Activated naive CD4-positive, alpha-beta T cell treated with anti-CD3 and anti-CD28 coated beads for 36 hours (primary cell): ENCODE measurements at regions not wholly inside any gene's neighbourhood (a gene's known extent, or its start where the extent isn't known, plus 50 kb on each side); places are given as distances from the start of the nearest gene placed in this dataset.

Source experiments
- CTCF ChIA-PET: fragments of 350-600 bp; sonication (Branson Sonifier 250); formaldehyde crosslinking; loops from one replicate; lab custom pipeline; 2021; ENCODE audit warnings: antibody characterized with exemption; lab: Charles Lee
- DNase-seq: peaks from one replicate; pipeline ENCODE4 v3.0.0-alpha.2; 2020
- H3K27ac Mint-ChIP-seq: one replicate; pipeline ENCODE4 v1.8.0; 2021; ENCODE audit warnings: mild to moderate bottlenecking, mixed read lengths
- H3K27me3 Mint-ChIP-seq: one replicate; pipeline ENCODE4 v1.8.0; 2021; ENCODE audit warnings: low read depth, mixed read lengths
- H3K36me3 Mint-ChIP-seq: one replicate; pipeline ENCODE4 v1.8.0; 2021; ENCODE audit warnings: low read depth, mixed read lengths
- H3K4me1 Mint-ChIP-seq: one replicate; pipeline ENCODE4 v1.8.0; 2021; ENCODE audit warnings: low read depth, mixed read lengths
- H3K4me3 Mint-ChIP-seq: one replicate; pipeline ENCODE4 v1.8.0; 2021; ENCODE audit warnings: mild to moderate bottlenecking, moderate library complexity, mixed read lengths
- H3K9me3 Mint-ChIP-seq: one replicate; pipeline ENCODE4 v1.8.0; 2021; ENCODE audit warnings: mixed read lengths
- intact Hi-C: fragments of 100-400 bp; cut with micrococcal nuclease; formaldehyde crosslinking; loops from one replicate; pipeline ENCODE4 v1.15.1; 2023

DNA sequence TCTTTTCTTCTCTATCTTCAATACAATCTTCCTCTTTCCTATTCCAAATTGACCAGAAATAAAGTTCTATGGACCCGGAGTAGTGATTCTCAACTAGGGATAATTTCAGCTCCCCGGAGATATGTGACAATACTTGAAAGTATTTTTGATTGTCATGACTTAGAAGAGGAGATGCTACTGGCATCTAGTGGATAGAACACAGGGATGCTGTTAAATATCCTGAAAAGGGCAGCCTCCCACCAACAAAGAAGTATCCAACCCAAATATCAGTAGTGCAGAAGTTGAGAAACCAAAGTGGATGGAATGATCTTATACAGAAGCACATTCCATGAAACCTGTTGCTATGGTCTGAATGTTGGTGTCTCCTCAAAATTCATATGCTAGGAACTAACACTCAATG is 65.7 kb upstream of the NDST3 start:
- H3K4me3 Mint-ChIP-seq, result no peak overlapping the region
- H3K36me3 Mint-ChIP-seq, result no peaks in the 10 kb centered on the region
- H3K27ac Mint-ChIP-seq, result no peak overlapping the region
- intact Hi-C loops, result no loop called here
- DNase-seq, result no peak
- H3K9me3 Mint-ChIP-seq, result no peaks in the 10 kb centered on the region
- H3K27me3 Mint-ChIP-seq, result no peaks in the 10 kb centered on the region
- no peaks in the 10 kb centered on the region for H3K4me1 Mint-ChIP-seq
- CTCF ChIA-PET, result no interaction called here

DNA sequence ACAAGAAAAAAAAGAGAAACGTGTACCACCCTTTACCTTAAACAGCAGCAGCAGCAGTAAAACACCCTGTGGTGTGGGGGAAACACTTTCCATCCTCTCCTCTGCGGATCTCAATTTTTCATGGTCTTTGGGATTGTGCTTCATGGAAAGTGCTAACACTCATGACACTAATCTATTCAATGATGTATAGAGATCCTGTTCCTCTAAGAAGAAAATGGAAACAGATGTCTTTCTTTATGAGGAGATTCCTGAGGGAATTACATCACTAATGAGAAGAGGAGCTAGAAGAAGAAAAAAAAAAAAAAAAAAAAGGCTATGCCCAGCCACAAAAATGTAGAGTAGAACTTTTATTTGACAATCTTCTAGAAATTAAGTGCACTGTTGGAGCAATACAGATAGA is 62.9 kb upstream of the NDST3 start:
- no peak overlapping the region for H3K4me3 Mint-ChIP-seq
- H3K4me1 Mint-ChIP-seq, result no peaks in the 10 kb centered on the region
- intact Hi-C loops, result no loop called here
- no peak for DNase-seq
- H3K27me3 Mint-ChIP-seq, result no peaks in the 10 kb centered on the region
- CTCF ChIA-PET, result no interaction called here
- H3K9me3 Mint-ChIP-seq, result no peaks in the 10 kb centered on the region
- no peaks in the 10 kb centered on the region for H3K36me3 Mint-ChIP-seq
- H3K27ac Mint-ChIP-seq, result no peak overlapping the region

DNA sequence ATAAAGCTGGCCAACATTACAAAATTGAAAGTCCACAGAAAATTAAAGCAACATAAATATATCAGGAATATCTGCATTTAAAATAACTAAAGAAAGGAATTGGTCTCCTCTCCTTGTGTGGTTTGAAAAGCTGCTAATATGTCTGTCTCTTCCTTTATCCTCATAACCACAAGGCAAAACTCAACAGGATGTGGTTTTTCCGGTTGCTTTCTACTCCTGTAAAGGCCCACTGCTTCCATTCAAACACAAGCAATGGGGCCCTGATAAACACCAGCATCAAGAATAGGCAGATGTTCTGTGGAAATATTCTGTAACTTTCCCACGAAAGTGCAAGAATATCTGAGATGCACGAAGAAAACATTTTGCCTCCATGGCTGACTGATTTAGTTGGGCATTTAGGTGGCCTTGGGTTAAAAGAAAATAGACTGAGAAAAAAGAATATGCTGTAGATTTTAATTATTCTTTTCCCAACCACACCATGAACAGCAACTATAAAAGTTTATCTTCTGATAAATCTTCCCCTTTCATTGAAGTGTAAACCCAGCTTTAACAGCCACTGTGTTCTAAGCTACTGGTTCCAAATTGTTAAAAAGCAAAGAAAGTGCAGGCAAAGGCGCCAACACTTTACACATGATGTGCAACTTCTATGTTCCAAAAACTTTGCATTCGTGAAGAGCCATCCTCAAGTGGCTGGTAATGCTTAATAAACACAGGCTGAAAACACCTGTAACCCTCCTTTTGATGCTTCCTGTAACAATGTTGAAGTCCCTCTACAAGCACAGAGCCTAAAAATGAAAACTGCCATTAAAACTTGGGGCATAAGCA is 50.5 kb upstream of the NDST3 start:
- CTCF ChIA-PET, result interaction anchor here (1.0 kb wide), 1 partner anchor 11 kb away, joined by 3 read pairs; no protein-coding TSS in a partner anchor
- intact Hi-C loops, result no loop called here
- Mint-ChIP-seq H3K27ac (no peak overlapping the region), H3K4me3 (no peak overlapping the region), H3K36me3 (no peaks in the 10 kb centered on the region), H3K4me1 (no peaks in the 10 kb centered on the region), H3K27me3 (no peaks in the 10 kb centered on the region), H3K9me3 (no peaks in the 10 kb centered on the region)
- DNase-seq, result no peak

DNA sequence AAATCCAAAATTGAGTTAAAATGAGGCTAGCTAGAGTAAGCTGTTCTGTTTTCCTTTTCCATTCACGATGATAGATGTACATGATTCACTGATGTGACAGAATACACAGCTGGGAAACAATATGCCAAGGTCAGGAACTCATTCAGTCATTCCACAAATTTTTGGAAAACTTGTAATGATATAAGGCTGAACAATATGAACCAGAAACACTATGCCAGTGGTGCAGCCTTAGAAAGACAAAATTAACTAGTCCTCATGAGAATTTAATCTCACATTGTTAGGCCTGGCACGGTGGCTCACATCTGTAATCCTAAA is 50.0 kb upstream of the NDST3 start:
- H3K4me3 Mint-ChIP-seq, result no peak overlapping the region
- CTCF ChIA-PET, result interaction anchor here (1.0 kb wide), 1 partner anchor 10 kb away, joined by 3 read pairs; no protein-coding TSS in a partner anchor
- no peaks in the 10 kb centered on the region for H3K4me1 Mint-ChIP-seq
- H3K9me3 Mint-ChIP-seq, result no peaks in the 10 kb centered on the region
- no peak overlapping the region for H3K27ac Mint-ChIP-seq
- no peaks in the 10 kb centered on the region for H3K36me3 Mint-ChIP-seq
- H3K27me3 Mint-ChIP-seq, result no peaks in the 10 kb centered on the region
- intact Hi-C loops, result no loop called here
- no peak for DNase-seq
